HUES64 (cell line): ENCODE measurements at regions not wholly inside any gene's neighbourhood (a gene's known extent, or its start where the extent isn't known, plus 50 kb on each side); places are given as distances from the start of the nearest gene placed in this dataset.

ENCODE experiments used
- H3K27ac ChIP-seq: 2 replicates; pipeline ENCODE4 v1.7.0; 2013; ENCODE audit warnings: low read depth, low read length, inconsistent platforms
- H3K27me3 ChIP-seq: 2 replicates; pipeline ENCODE4 v1.6.1; 2013; ENCODE audit warnings: mild to moderate bottlenecking, low read length; ENCODE audit not compliant: insufficient read depth
- H3K36me3 ChIP-seq: 2 replicates; pipeline ENCODE4 v1.6.1; 2013; ENCODE audit warnings: mild to moderate bottlenecking, low read length; ENCODE audit not compliant: insufficient read depth
- H3K4me1 ChIP-seq: 2 replicates; pipeline ENCODE4 v1.6.1; 2013; ENCODE audit warnings: mild to moderate bottlenecking, low read length, moderate library complexity; ENCODE audit not compliant: insufficient read depth
- H3K4me3 ChIP-seq: 2 replicates; pipeline ENCODE4 v1.5.1; 2013; ENCODE audit warnings: mild to moderate bottlenecking, low read length, moderate library complexity
- H3K9ac ChIP-seq: 2 replicates; pipeline ENCODE4 v1.6.1; 2013; ENCODE audit warnings: mild to moderate bottlenecking, low read depth, low read length
- H3K9me3 ChIP-seq: 2 replicates; pipeline ENCODE4 v1.6.1; 2013; ENCODE audit warnings: low read depth, low read length; ENCODE audit not compliant: insufficient read depth
- WGBS: fragments of 150-250, 120-280 bp; methylation state at CpG from one replicate; pipeline ENCODE4 v1.1.7; 2013; ENCODE audit warnings: missing lambda C conversion rate; 5-methylcytosine and 5-hydroxymethylcytosine counted together

GRCh38 chr16:52729731-52730130 is 182.8 kb upstream of the TOX3 start:
- Histone ChIP-seq H3K4me3 (no peak overlapping the region), H3K27ac (no peak overlapping the region; the same call in 1 of the 2 replicates), H3K4me1 (0 out of 2 replicates have a peak, but pooled peaks cover 3% of the 10 kb centered on the region), H3K9ac (no peak overlapping the region), H3K36me3 (no peaks in the 10 kb centered on the region), H3K27me3 (no peaks in the 10 kb centered on the region), H3K9me3 (peaks cover 24% of the 10 kb centered on the region)
- WGBS, result 83% methylated on average over 7 of the region's 7 CpGs

DNA sequence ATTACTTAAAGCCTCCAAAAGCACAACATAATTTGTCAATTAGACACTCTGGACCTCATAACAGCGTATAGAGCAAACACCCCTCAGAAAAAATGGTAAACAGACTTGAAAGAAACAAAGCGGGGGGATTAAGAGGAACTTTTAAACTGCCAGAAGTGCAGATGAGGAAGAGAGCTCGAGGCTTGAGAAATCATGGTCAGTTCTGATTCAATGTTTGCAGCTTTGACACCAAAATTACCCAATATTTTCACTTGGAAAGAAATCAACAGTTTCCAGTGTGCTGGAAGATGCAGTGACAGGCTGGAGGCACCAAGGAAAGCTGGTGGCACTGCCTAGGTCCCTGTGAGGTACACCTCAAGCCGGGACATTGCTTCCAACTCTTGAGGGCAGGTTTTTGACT is 180.9 kb upstream of the TOX3 start:
- Histone ChIP-seq H3K27me3 (no peaks in the 10 kb centered on the region), H3K27ac (no peak overlapping the region), H3K9me3 (peaks cover 24% of the 10 kb centered on the region), H3K4me1 (0 out of 2 replicates have a peak, but pooled peaks cover 3% of the 10 kb centered on the region), H3K4me3 (no peak overlapping the region), H3K9ac (no peak overlapping the region), H3K36me3 (no peaks in the 10 kb centered on the region)
- 94% methylated on average over 4 of the region's 4 CpGs for WGBS

- 0 out of 2 replicates have a peak, but pooled peaks cover 3% of the 10 kb centered on the region for H3K4me1 ChIP-seq
- no peaks in the 10 kb centered on the region for H3K27me3 ChIP-seq
- H3K9ac ChIP-seq, result no peak overlapping the region
- peaks cover 24% of the 10 kb centered on the region for H3K9me3 ChIP-seq
- no peak overlapping the region for H3K27ac ChIP-seq
- no peaks in the 10 kb centered on the region for H3K36me3 ChIP-seq
- no CpG with 5 or more reads among the region's 2 CpGs for WGBS
- H3K4me3 ChIP-seq, result no peak overlapping the region
Observed at GRCh38 chr16:52727441-52727840, 180.5 kb upstream of the TOX3 start.

DNA sequence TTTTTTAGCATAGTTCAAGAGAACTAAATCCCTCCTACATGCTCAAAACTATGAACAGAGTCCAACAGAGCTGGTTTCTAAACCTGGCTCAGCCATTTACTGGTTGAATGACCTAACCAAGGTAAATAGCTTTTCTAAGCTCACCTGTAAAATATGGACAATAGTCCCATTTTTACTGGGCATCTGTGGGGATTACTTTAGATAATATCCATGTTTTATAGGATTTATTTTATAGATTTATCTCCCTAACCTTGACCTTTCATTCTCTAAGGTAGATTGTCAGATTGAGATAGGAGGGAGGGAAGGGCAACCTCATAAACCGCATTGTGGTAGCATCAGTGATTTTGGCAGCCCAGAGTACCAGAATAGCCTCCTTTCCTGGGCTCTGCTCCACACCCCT is 178.5 kb upstream of the TOX3 start:
- Histone ChIP-seq H3K4me1 (0 out of 2 replicates have a peak, but pooled peaks cover 3% of the 10 kb centered on the region), H3K4me3 (no peak overlapping the region), H3K36me3 (no peaks in the 10 kb centered on the region), H3K27ac (no peak overlapping the region), H3K9ac (no peak overlapping the region), H3K9me3 (peaks cover 16% of the 10 kb centered on the region), H3K27me3 (no peaks in the 10 kb centered on the region)
- no CpG with 5 or more reads among the region's 1 CpG for WGBS

- Histone ChIP-seq H3K9ac (no peak overlapping the region), H3K9me3 (peaks cover 12% of the 10 kb centered on the region; the same call in 1 of the 2 replicates), H3K27ac (no peak overlapping the region), H3K36me3 (no peaks in the 10 kb centered on the region), H3K4me1 (0 out of 2 replicates have a peak, but pooled peaks cover 3% of the 10 kb centered on the region), H3K4me3 (no peak overlapping the region), H3K27me3 (no peaks in the 10 kb centered on the region)
- 86% methylated on average over 3 of the region's 3 CpGs for WGBS
Observed at GRCh38 chr16:52725043-52725442, 178.1 kb upstream of the TOX3 start.

DNA sequence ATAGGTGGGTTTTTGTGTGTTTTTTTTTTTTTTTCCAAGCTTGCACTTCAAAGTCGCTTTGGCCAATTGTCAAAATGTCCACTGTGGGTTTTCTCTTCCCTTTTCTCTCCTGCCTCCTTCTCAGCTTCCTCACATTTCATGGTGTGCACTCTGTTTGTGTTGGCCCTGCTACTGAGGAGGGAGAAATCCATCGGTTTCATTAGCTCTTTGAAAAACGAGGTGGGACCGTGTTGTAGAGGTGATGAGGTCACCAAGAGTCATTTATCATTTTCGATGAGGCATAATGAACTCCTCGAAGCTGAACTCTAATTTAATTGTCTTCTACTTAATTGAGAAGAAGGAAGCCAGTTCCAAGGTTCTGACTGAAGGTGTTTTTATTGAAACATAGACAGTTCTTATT is 174.4 kb upstream of the TOX3 start:
- no peak overlapping the region for H3K27ac ChIP-seq
- H3K9me3 ChIP-seq, result no peaks in the 10 kb centered on the region
- no peaks in the 10 kb centered on the region for H3K36me3 ChIP-seq
- H3K9ac ChIP-seq, result no peak overlapping the region
- no peaks in the 10 kb centered on the region for H3K4me1 ChIP-seq
- 89% methylated on average over 6 of the region's 6 CpGs for WGBS
- H3K27me3 ChIP-seq, result no peaks in the 10 kb centered on the region
- no peak overlapping the region for H3K4me3 ChIP-seq

DNA sequence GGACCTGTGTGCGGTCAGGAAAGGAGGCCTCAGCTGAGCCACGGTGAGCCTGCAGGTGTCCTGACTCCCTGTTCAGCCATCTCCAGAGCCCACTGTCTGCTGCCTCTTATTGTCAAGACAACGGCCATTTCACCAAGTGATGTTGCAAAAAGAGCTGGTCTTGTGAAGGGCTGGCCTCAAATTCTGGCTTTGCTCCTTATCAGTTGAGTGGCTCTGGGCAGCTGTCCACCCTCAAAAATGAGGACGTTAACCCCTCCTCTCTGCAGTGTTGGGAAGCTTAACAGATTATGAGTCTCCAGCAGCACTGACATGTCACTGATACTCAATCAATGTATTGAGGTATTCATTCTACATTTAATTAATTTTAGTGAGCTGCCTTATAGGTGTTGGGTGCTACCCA is 171.1 kb upstream of the TOX3 start:
- H3K9ac ChIP-seq, result no peak overlapping the region
- no peaks in the 10 kb centered on the region for H3K36me3 ChIP-seq
- 91% methylated on average over 4 of the region's 4 CpGs for WGBS
- no peak overlapping the region for H3K4me3 ChIP-seq
- H3K27ac ChIP-seq, result no peak overlapping the region
- no peaks in the 10 kb centered on the region for H3K27me3 ChIP-seq
- H3K9me3 ChIP-seq, result no peaks in the 10 kb centered on the region
- no peaks in the 10 kb centered on the region for H3K4me1 ChIP-seq

- Histone ChIP-seq H3K36me3 (no peaks in the 10 kb centered on the region), H3K9me3 (no peaks in the 10 kb centered on the region), H3K4me3 (no peak overlapping the region), H3K27me3 (no peaks in the 10 kb centered on the region), H3K9ac (no peak overlapping the region), H3K4me1 (peaks cover 4% of the 10 kb centered on the region; the same call in 1 of the 2 replicates), H3K27ac (no peak overlapping the region)
- 95% methylated on average over 7 of the region's 7 CpGs for WGBS
Observed at GRCh38 chr16:52713740-52714139, 166.8 kb upstream of the TOX3 start.

DNA sequence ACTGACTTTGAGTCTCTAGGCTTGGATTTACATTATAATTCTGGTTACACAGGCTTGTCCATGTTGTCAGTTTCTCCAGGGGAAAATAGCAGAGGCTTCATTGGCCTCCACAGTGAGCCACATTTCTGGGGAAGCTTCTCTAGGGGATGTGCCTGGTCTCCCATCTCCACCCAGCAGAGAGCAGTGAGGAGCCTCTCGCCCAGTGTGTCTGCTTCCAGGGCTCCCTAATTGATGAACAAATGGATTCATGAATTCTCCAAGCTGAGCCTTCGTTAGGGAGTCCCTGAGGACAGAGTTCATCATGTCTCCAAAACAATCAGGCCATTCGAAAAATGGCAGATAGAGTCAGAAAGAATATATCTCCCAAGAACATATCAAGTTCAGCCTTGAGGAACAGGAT is 162.4 kb upstream of the TOX3 start:
- Histone ChIP-seq H3K36me3 (no peaks in the 10 kb centered on the region), H3K27ac (no peak overlapping the region), H3K9me3 (no peaks in the 10 kb centered on the region), H3K4me3 (no peak overlapping the region), H3K9ac (no peak overlapping the region), H3K4me1 (peaks cover 10% of the 10 kb centered on the region; the same call in 1 of the 2 replicates), H3K27me3 (no peaks in the 10 kb centered on the region)
- WGBS, result 52% methylated on average over 3 of the region's 3 CpGs

DNA sequence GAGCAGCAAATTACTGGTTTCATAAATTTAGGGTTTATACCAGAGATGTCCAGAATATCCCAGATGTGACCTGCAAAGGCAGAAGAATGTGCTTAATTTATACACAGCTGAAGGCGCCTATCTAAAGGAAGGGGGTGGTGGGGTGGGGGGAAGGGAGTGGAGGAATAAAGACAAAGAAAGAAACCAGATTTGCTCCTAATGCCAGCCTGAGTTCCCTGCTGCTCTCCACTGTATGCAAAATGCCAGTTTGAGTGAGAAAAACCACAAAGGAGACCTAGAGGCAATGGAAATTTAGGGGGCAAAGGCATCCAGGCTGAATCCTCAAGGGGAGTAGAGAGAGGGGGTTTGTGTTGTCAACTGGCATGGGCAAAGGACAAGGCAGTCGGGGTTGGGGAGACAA is 161.5 kb upstream of the TOX3 start:
- H3K4me1 ChIP-seq, result peaks cover 10% of the 10 kb centered on the region; the same call in 1 of the 2 replicates
- H3K9me3 ChIP-seq, result no peaks in the 10 kb centered on the region
- H3K27me3 ChIP-seq, result no peaks in the 10 kb centered on the region
- H3K36me3 ChIP-seq, result no peaks in the 10 kb centered on the region
- H3K9ac ChIP-seq, result no peak overlapping the region
- H3K4me3 ChIP-seq, result no peak overlapping the region
- no peak overlapping the region for H3K27ac ChIP-seq
- WGBS, result 79% methylated on average over 2 of the region's 2 CpGs

- Histone ChIP-seq H3K27me3 (no peaks in the 10 kb centered on the region), H3K9me3 (no peaks in the 10 kb centered on the region), H3K36me3 (no peaks in the 10 kb centered on the region), H3K4me1 (peaks cover 10% of the 10 kb centered on the region; the same call in 1 of the 2 replicates), H3K9ac (no peak overlapping the region), H3K4me3 (no peak overlapping the region), H3K27ac (no peak overlapping the region)
- 91% methylated on average over 3 of the region's 3 CpGs for WGBS
Observed at GRCh38 chr16:52707676-52708337, 160.9 kb upstream of the TOX3 start.
